HG02610 (cell line): ENCODE measurements at regions not wholly inside any gene's neighbourhood (a gene's known extent, or its start where the extent isn't known, plus 50 kb on each side); places are given as distances from the start of the nearest gene placed in this dataset.

ENCODE experiments used
- ATAC-seq: cut with Tn5 transposase; IDR thresholded peaks from one replicate; pipeline ENCODE4 v1.9.1; 2021; ENCODE audit warnings: mild to moderate bottlenecking, moderate library complexity; ENCODE audit not compliant: unreplicated experiment

DNA sequence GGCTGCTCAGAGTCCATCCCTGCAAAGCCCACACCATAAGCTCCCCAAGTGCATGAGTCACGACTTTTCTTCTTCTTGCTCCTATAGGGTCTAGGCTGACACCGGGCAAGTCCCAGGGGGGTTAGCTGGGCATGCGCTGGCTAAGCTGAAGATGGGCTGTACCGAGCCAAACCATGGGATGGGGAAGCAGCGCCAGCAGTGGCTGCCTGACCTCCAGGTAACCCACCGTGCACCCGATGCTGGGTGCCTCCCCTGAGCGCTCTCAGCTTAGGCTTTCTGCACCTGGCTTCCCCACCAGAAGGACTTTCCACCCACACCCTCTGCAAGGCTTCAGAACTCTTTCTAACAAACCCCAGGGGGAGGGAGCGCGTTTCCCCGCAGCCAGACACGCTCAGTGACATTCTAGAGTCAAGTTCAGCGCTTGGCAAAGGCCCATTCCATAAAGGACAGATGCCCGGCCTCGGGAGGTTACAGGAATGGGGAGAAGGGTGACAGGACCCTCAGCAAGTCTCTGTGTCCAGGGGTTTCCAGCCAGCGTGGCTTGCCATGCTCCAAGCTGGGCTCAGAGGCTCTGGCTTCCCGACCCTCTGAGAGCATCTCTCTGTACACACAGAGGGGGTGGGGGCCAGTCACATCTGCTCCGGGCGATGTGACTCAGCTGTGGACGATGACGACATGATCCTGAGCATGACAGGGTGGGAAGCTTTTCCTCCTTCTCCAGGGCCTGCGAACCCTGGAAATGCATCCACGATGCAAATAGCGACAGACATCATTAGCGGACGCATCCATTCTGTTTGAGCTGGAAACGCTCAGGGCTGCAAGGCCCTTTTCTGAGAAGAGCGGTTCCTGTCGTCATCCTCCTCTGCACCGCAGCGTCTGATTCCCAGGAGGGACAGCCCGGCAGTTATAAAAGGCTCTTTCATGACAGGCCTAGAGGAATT is 107.8 kb downstream of the SIK1 start:
- ATAC-seq, result no peak

DNA sequence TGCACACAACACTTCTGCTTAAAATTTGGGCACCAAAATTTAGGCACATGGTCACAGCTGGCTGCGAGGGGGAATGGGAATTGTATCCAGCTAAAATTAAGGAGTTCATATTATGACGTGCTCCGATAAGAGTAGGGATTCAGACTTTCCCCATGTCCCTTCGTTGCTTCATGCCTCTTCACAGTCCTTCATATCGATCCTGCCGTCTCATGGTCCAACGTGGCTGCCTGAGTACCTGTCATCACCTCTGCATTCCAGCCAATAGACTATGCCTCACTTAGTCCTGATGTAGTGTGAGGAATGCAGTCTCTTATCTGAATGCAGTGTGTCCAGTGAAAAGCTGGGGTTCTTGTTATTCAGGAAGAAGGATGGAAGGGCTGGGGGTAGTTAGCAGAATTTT is 108.6 kb downstream of the SIK1 start:
- no peak for ATAC-seq

- ATAC-seq, result no peak
These were observed 109.0 kb downstream of the SIK1 start for GRCh38 chr21:43317959-43318358.

DNA sequence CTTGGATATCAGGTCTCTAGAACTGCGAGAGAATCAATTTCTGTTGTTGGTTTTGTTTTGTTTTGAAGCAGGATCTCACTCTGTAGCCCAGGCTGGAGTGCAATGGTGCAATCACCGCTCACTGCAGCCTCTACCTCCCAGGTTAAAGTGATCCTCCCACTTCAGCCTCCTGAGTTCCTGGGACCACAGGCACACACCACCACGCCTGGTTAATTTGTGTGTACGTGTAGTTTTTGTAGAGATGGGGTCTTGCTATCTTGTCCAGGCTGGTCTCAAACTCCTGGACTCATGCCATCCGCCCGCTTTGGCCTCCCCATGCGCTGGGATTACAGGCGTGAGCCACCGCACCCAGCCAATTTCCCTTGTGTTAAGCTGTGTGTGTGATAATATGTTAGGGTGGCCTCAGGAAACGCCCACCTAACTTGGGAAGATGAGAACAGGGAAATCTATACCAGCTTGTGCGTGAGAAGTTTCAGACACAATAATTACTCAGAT is 109.6 kb downstream of the SIK1 start:
- no peak for ATAC-seq

- no peak for ATAC-seq
These were observed 110.6 kb downstream of the SIK1 start for GRCh38 chr21:43316156-43316845.

DNA sequence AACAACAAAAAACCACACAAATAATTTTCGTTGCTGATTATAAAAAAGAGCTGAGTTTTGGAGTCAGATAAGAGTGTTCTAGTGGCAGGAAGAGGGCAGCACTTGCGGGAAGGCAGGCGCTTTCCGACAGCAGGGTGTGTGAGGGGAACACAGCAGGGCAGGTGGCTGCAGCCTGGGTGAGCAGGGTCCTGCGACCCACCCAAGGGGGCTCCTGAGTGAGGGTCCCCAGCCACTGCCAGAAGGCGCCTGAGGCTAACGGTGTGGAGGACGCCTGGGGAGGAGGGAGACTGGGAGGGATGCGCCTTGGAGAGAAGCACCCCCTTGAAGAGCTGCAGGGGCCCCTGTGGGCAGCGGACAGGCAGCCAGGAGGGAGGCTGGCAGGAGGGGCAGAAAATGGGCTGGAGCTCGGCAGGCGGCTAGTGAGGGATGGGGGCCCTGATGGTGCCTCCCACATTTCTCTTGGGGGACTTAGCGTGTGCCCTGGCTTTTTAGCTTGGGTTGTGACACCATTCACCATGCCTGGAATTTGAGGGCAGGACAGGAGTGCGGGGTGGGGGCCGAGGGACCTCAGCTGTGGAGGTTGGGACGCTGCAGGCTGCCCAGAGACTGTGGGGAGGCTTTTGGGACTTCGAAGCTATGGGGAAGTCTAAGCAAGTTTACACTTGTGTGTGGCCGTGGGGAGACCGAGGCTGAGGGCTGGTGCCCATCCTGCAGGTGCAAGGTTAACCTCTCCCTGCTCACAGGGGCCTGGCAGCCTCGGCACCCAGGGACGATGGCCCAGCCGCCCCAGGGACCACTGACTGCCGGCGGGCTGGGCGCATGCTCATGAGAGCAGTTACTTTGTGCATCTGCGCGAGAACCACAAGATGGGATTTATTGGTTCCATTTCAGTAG is 111.4 kb downstream of the SIK1 start:
- no peak for ATAC-seq

DNA sequence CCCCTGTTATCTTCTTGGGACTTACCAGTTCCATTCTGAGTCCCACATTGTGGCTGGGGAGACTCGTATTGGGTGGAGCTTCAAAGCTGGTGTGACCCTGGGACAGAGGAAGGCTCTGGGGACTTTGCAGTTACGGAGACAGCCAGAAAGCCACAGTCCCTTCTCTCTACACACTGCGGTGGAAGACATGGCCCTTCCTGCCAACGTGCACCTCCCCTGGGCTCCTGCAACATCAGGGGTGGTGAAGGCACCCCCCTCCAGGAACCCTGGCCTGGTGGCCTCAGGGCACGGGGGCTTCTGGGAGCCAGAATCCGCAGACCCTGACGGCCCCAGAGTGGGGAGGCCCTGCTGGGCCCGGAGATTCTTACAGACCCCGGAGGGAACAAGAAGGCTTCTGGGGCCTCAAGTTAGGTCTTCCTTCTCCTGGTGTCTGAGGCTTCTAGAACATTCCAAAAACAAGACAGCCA is 113.0 kb downstream of the SIK1 start:
- no peak for ATAC-seq

DNA sequence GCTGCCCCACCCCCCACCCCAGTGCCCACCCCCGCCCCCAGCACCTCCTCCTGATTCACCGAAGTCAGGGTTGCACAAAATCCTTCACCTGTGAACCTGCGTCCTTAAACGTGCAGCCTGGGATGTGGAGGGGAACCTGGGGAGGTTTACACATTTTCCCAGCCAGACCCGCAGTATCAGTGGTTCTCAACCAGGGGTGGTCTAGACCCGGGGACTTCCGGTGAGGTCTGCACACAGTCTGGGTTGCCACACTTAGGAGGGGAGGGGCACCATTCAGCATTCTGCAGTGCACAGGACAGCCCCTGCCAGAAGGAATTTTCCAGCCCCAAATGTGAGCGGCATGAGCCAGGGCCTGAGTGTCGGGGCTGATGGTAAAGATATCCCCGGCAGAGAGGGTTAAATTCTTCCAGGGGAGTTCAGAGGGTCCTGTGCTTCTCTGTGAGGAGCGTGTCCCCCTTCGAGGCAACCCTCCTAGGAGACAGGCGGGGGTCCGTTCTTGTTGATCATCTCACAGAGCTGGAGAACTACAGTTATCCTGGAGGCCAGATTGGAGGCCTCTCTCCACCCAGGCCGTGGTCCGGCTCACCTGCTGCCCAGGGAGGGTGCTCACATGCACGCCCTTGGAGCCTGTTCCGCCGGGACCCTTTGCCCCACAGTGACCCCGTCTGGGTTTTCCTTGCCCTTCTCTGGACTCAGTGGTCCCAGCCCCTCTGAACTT is 113.6 kb downstream of the SIK1 start:
- ATAC-seq, result no peak

DNA sequence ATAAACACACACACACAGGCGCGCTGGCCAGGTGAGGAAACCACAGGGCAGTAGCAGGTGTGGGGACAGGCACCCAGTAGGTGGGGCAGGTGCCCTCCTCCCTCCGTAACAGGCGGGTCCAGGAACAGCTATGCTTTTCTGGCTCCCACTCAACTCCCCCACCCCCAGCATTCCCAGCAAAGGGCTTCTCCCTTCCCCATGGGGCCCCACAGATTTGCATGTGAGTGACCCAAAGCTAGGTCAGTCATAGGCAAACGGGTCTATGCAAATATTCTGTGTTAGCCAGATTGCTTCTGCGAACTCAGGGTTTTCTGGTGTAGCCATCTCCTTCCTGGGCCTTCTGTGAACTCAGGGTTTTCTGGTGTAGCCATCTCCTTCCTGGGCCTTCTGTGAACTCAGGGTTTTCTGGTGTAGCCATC is 114.2 kb downstream of the SIK1 start:
- no peak for ATAC-seq

DNA sequence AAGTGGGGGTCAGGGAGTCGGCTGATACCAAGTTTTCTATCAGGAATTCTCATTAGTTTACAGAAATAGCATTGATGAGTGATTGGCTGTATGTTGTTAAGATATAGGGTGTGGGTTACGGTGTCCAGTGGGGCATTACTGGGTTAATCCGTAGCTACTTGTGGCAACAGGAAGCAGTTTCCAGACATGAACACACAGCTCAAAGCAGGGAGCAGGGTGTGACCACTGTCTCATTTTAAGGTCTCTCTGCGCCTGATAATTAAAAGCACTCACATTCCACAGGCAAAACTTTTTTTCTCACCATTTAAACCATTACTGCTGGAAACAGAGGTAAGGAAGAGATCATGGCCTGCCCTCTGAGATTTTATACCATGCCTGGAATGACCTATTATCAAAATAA is 114.9 kb downstream of the SIK1 start:
- ATAC-seq, result no peak

- ATAC-seq, result no peak
These were observed 115.6 kb downstream of the SIK1 start for GRCh38 chr21:43311301-43311817.

DNA sequence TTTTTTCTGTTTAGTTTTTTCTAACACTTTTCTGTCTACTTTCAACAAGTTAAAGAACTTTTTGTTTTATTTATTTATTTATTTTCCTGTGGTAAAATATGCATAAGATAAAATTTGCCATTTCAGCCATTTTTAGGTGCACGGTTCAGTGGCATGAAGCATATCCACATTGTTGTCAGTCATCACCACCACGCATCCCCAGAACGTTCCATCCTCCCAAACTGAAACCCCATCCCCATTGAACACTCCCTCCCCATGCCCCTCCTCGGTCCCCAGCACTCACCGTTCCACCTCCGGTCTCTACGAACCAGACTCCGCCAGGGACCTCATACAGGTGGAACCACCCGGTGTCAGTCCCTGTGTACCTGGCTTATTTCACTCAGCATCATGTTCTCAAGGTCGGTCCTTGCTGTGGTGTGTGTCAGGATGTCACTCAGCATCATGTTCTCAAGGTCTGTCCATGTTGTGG is 118.1 kb downstream of the SIK1 start:
- no peak for ATAC-seq

DNA sequence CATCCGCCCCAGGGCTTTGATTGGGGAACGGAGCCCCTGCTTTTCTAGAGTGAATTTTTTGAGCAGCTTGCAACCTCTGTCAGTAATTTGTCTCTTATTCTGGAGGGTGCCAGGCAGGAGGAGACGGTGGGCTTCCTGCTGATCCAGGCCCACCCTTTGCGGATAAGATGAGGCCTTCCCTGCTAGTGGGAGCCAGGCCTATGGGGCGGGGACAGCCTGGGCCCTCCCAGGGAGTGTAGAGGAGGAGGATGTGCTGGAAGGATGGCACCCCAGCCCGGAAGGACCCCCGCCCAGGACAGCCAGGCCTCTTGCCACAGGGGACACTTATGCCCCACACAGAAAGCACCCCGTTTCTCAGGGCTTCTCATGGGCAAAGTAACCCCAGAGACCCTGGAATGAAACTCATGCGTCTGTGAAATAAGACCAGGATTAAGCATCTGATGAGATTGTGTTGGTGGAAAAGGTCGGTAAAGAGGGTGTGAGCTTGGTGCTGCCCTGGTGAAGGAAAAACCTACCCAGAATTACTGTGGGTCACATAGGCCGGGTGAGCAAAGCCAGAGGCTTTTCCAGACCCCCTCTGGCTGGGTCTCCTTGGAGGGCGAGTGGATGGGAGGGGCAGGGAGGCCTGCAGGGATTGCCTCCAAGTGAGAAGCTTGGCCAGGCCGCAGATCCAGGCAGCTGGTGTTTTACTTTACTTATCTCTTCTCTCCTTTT is 118.7 kb downstream of the SIK1 start:
- ATAC-seq, result no peak

DNA sequence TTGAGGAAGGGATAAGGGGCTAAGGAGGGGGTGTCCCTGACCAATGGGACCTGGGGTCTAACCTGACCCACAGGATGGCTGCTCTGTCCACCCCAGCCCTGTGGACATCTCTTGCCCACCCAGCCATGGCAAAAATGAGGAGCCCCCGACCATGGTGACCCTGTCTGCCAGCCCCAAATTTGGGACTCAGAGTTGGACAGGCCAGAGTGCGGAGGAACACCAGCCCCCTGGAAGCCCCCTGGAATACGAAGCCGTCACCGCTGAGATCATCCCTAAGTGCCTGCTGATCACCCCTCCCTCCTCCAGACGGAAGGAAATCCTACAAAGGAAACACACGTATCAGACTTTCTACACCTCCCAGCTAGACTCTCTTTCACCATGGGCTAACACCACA is 119.3 kb downstream of the SIK1 start:
- no peak for ATAC-seq

- ATAC-seq, result peak; percentile 50
These were observed 119.8 kb downstream of the SIK1 start for GRCh38 chr21:43306911-43307676.

DNA sequence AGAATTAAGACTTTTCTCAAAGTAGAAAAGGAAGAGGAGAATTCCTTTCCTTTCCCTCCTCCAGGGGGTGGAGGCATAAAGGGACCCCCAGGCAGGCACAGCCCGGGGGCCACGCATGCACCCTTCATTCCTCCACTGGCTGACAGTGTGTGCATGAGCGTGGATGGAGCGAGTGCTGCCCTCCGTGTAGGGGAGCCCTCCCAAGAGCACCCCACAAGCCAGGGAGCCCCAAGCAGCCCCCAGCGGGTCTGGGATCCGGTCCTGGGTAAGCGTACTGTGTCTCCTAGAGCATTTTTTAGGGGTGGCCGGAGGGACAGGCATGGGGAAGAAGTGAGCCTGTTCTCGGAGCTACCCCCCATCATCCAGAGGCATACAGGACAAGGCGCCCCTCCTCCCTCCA is 120.5 kb downstream of the SIK1 start:
- ATAC-seq, result no peak

- ATAC-seq, result no peak
These were observed 121.1 kb downstream of the SIK1 start for GRCh38 chr21:43305811-43306311.

- ATAC-seq, result no peak
These were observed 121.6 kb downstream of the SIK1 start for GRCh38 chr21:43305336-43305665.
